Right renal pelvis (tissue), 4 donors: ENCODE measurements at regions not wholly inside any gene's neighbourhood (a gene's known extent, or its start where the extent isn't known, plus 50 kb on each side); places are given as distances from the start of the nearest gene placed in this dataset.
"Not testable (repeated sequence)": the region's sequence is repeated elsewhere in the genome, so short reads cannot be mapped to it uniquely, and the experiment has no call there.

ENCODE experiments used
- DNase-seq, 4 donors: peaks; one replicate each; pipeline ENCODE4 v3.0.0-alpha.2; 2013; ENCODE audit warnings: low read depth in 4 of 4, low spot score in 3 of 4, missing footprints in 1 of 4

- DNase-seq: not testable (repeated sequence)
These were observed 1048.3 kb downstream of the BCL11B start for GRCh38 chr14:98223710-98224109.

GRCh38 chr14:98226411-98226810 is 1045.6 kb downstream of the BCL11B start:
- DNase-seq: no peak

DNA sequence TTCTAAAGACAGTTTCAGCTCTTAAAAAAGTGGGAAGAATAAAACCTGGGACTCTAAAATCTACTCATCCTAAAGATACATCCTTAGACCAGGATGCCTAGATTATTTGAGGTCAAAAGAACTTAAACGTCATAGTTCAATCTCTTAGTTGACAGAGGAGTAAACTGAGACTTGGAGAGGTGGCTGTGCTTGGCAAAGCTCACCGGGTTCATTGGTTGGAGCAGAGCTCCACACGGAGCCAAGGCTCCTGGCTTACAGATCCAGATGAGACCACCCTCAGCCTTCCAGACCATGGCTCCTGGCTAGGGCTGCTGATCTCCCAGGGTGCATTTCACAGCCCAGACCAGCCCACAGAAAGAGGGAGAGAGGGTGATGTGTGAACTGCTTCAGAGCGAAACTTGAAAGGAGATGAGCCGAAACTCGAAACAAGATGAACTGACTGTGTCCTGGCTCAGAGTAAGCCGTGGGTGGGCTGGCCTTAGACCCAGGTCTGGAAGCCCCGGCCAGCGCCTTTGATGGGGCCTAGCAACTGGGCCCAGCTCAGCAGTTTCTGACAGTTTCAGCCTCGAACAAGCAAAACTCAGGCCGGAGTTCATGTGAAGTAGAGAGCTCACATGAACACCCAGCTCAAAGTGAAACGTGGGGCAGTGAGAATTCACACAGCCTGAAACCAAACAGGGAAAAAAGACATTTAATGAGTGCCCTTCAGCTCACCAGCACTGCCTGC is 1044.8 kb downstream of the BCL11B start:
- DNase-seq: no peak

GRCh38 chr14:98227727-98228111 is 1044.3 kb downstream of the BCL11B start:
- no peak for DNase-seq

DNA sequence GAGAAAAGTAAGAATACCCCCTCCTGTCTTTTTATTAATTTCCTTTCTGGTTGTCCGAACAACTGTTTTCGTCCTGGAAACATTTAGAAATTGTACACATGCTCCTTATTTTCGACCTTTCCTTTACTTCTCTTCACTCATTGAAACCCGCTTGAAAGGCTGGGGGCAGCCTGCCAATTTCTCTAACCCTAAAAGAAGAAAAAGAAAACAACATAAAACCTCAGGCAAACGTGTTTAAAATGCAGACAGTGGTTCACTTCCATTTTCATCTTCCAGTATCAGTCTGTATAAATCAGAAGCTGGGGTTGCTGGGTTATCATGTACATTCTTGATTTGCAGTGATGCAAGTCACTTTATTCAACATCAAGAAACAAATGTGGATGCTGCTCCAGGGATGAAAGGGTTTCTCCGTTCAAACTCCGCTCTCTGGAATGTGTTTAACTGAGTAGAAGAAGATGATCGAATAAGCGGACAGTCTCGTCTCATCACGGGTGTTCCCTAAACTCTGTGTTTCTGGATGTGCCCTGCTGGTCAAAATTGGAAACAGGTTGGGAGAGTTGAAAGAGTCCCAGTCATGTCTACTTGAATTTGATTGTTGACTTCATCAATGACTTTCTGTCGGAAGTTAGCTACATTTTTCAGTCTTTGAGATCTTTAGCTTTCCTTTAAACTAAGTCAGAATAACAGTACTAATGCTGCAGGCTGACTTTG is 1042.2 kb downstream of the BCL11B start:
- DNase-seq: no peak

- DNase-seq: no peak
These were observed 1041.6 kb downstream of the BCL11B start for GRCh38 chr14:98230411-98230810.

GRCh38 chr14:98231210-98231609 is 1040.8 kb downstream of the BCL11B start:
- no peak for DNase-seq

GRCh38 chr14:98233656-98234055 is 1038.3 kb downstream of the BCL11B start:
- DNase-seq: no peak

- DNase-seq: no peak
These were observed 1037.8 kb downstream of the BCL11B start for GRCh38 chr14:98234208-98234607.

- DNase-seq: no peak
These were observed 1035.7 kb downstream of the BCL11B start for GRCh38 chr14:98236314-98236713.

DNA sequence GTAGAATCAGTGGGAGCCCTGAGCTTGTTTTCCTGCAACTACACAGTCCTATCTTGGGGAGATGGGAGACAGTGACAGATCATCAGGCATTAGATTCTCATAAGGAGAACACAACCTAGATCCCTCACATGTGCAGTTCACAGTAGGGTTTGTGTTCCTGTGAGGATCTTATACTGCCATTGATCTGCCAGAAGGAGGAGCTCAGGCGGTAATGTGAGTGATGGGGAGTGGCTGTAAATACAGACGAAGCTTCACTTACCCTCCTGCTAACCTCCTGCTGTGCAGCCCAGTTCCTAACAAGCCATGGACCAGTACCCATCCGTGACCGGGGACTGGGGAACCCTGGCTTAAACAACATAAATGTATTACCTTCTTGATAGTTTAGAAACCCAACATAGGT is 1034.1 kb downstream of the BCL11B start:
- no peak for DNase-seq

DNA sequence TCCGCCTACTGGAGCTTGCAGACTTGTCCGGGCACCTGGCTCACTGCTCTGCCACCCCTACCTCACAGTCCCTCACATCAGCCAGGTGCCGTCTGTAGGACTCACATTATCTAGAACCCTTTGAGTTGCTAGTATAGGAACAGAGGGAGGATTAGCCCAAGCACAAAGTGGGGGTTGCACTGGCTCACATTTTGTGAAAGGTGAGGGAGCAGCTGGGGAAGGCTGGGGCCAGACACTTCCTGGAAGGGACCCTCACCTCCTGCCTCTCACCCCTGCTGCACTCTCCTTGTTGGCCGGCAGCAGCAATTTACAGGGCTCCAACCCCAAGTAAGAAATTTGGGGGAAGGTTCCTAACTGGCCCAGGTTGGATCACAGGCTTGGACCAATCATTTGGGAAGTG is 1031.6 kb downstream of the BCL11B start:
- DNase-seq: no peak

GRCh38 chr14:98242903-98243302 is 1029.1 kb downstream of the BCL11B start:
- DNase-seq: no peak

- no peak for DNase-seq
These were observed 1028.7 kb downstream of the BCL11B start for GRCh38 chr14:98243332-98243731.

DNA sequence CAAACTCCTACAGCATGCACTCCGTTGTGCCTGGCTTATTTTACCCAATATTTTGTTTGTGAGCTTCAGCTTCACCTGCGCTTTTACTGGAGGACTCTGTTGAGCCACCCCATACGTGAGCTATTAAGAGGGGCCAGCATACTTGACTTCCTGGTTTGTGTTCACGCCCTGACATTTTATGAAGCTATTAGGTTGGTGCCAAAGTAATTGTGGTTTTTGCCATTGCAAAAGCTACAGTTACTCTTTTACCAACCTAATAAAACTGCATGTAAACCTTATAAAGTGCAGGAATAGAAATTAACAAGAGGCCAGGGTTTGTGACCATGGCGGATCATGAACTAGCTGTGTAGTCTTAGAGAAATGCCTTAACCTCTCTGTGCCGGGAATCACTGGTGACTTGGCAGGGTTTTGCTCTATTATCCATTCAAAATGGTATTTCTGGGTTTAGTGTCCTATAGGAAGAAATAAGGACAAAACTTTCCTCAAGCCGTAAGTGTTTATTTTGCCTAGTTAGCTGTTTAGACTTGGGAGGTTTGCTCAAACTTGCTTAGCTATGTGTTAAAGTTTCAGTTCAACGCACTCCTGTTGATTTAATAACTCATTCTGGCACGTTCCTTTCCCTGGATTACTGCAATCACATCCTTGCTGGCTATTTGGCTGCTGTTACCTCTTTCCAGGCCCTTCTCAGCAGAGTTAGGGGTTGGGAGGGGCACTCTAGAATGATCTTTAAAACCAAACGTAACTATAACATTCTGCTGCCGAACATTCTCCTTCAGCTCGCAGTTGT is 1027.6 kb downstream of the BCL11B start:
- no peak for DNase-seq

GRCh38 chr14:98244966-98245569 is 1026.9 kb downstream of the BCL11B start:
- no peak for DNase-seq

DNA sequence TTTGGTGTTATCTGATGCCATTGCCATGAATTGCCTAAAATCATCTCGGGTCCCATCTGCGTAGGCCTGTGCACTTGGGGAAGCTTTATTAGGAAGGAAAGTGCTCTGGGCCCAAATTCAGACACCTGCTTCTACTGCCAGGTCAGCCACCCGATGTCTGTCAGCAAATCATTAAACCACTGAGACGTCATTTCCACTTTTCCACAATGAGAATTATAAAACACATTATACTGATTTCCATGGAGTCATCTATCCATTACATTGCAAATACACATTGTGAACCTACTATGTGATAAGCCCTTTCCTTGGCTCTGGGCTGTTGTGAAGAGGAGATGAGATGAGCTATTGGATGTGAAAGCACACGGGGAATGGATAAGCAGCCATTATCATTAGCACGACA is 1022.9 kb downstream of the BCL11B start:
- no peak for DNase-seq

DNA sequence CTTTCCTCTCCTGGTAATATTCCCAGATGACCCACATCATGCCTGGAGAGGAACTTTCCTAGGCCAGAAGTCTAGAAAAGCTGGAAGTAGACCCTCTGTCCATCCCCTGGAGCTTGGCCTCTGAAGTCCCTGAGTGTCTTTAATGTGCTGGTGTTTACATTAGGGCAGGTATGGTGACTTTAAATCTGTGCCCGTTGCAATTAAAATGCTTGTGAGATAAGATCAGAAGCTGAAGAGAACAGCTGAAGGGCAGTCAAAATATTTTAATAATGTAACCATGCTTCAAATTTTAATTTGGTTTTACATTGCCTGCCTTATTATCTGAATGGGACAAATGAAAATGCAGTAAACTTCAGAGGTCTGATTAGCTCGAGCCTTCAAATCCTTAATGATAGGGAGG is 1022.5 kb downstream of the BCL11B start:
- no peak for DNase-seq

- no peak for DNase-seq
These were observed 1019.2 kb downstream of the BCL11B start for GRCh38 chr14:98252820-98253219.

DNA sequence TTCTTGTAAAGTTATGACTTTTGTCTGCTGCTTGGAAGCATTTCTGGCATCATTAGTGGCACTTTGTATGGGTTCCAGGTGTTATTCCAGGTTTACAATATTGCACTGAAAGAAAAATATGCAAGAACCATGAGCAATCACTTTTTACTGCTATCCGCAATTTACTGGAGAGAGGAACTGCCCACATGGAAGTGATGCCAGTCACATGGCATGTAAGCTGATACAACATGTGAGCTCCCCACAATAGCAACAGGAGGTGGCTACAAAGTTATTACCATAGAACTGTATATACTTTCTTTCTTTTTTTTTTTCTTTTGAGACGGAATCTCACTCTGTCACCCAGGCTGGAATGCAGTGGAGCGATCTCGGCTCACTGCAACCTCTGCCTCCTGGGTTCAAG is 1012.1 kb downstream of the BCL11B start:
- no peak for DNase-seq

DNA sequence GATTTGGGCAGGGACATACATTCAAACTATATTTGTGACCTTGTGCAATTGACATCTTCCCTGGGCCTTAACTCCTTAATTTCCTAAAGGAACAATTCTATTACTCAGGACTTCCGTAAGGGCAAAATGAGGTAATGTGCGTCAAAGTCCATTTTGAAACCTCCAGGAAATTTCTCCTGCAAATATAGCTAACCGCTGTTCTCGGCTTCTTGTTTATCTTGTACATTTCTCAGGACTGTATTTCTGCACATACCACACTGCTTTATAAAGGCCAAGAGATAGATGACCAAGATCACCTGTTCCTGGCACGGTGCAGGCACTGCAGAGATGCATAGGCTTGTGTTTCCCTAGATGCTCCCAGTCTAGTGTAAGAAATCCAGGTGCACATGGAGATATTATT is 1009.4 kb downstream of the BCL11B start:
- DNase-seq: no peak
